ENCODE measurements at regions not wholly inside any gene's neighbourhood (a gene's known extent, or its start where the extent isn't known, plus 50 kb on each side); places are given as distances from the start of the nearest gene placed in this dataset.
A peak's percentile ranks its signal among the peaks of the same experiment; 100 is the strongest.

DNA sequence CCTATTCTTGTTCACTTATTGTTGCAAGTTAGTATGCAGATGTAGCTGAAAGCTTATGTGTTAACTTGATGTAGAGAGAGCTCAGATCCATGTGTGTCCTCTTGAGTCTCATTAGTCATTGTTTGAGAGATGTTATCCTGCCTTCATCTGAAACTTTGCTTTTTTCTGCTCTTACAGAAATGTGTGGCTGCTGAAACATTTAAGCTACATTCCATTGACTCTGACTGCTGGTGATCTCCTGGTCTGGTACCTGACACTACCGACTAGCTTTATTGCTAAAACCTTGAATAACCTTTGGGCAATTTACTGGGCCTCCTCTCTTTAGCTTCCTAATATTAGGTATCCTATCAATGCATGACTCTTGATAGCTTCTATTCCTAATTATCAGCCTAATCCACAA, 705.6 kb upstream of the FOXG1 start:
- Histone ChIP-seq H3K27ac (replicated peaks; ENCODE audit: low read length) (no peak overlapping the region), H3K9me3 (replicated peaks in 1 of 2; ENCODE audit: control insufficient read depth in 2 of 2, insufficient read depth in 1 of 2, low read depth in 1 of 2, low read length in 2 of 2) (no peaks in the 10 kb centered on the region), H3K79me1 (ENCODE audit: low read depth, low read length) (no peaks in the 10 kb centered on the region), H3K14ac (ENCODE audit: low read length) (no peak overlapping the region), H2BK12ac (ENCODE audit: low read length) (no peak overlapping the region), H4K91ac (ENCODE audit: low read depth, low read length, poor library complexity) (no peak overlapping the region), H2BK5ac (ENCODE audit: low read length) (no peak overlapping the region), H2BK120ac (ENCODE audit: low read depth, low read length) (no peak overlapping the region), H3K27me3 (ENCODE audit: control insufficient read depth in 3 of 3, insufficient read depth in 3 of 3, low read depth in 1 of 3, low read length in 3 of 3) (no peaks in the 10 kb centered on the region), H3K4me1 (ENCODE audit: control insufficient read depth in 2 of 2, insufficient read depth in 1 of 2, low read depth in 1 of 2, low read length in 2 of 2) (peaks cover 0 to 2% of the 10 kb centered on the region in 2 donors), H3K23ac (ENCODE audit: low read depth, low read length, poor library complexity) (no peak overlapping the region), H4K8ac (ENCODE audit: low read depth, low read length) (no peak overlapping the region), H2BK15ac (ENCODE audit: low read length) (no peak overlapping the region), H3K9ac (ENCODE audit: low read depth, low read length, poor library complexity) (no peak overlapping the region), H3K4me3 (ENCODE audit: low read length in 2 of 2) (no peak overlapping the region), H3K18ac (ENCODE audit: low read length) (no peak overlapping the region), H2AFZ (ENCODE audit: low read length) (no peak overlapping the region), H3K4ac (ENCODE audit: low read length) (no peak overlapping the region), H3K36me3 (replicated peaks in 1 of 2; ENCODE audit: control insufficient read depth in 2 of 2, insufficient read depth in 2 of 2, low read length in 2 of 2) (no peaks in the 10 kb centered on the region), H3K4me2 (ENCODE audit: insufficient read depth, low read length, poor library complexity, severe bottlenecking) (no peak overlapping the region), H2AK5ac (ENCODE audit: low read depth, low read length) (no peak overlapping the region)
- no peak for DNase-seq (ENCODE audit: low spot score)
- WGBS, 2 donors (ENCODE audit: extremely low coverage in 2 of 2, insufficient read length in 2 of 2, insufficient replicate concordance in 1 of 2): no CpG with 5 or more reads among the region's 1 CpG

GRCh38 chr14:28077021-28077420, 689.6 kb upstream of the FOXG1 start:
- H3K36me3 ChIP-seq (replicated peaks in 1 of 2; ENCODE audit: control insufficient read depth in 2 of 2, insufficient read depth in 2 of 2, low read length in 2 of 2): no peaks in the 10 kb centered on the region
- no peak overlapping the region for H3K27ac ChIP-seq (replicated peaks; ENCODE audit: low read length)
- H2BK120ac ChIP-seq (ENCODE audit: low read depth, low read length): no peak overlapping the region
- H2BK15ac ChIP-seq (ENCODE audit: low read length): no peak overlapping the region
- H3K18ac ChIP-seq (ENCODE audit: low read length): no peak overlapping the region
- no peak overlapping the region for H3K14ac ChIP-seq (ENCODE audit: low read length)
- H3K4me2 ChIP-seq (ENCODE audit: insufficient read depth, low read length, poor library complexity, severe bottlenecking): no peak overlapping the region
- no peak overlapping the region for H2AFZ ChIP-seq (ENCODE audit: low read length)
- no peak for DNase-seq (ENCODE audit: low spot score)
- no peak overlapping the region for H2BK12ac ChIP-seq (ENCODE audit: low read length)
- no peaks in the 10 kb centered on the region for H3K79me1 ChIP-seq (ENCODE audit: low read depth, low read length)
- no peak overlapping the region for H2AK5ac ChIP-seq (ENCODE audit: low read depth, low read length)
- no peak overlapping the region for H3K4ac ChIP-seq (ENCODE audit: low read length)
- peaks cover 0 to 2% of the 10 kb centered on the region in 2 donors for H3K4me1 ChIP-seq (ENCODE audit: control insufficient read depth in 2 of 2, insufficient read depth in 1 of 2, low read depth in 1 of 2, low read length in 2 of 2)
- H3K27me3 ChIP-seq (ENCODE audit: control insufficient read depth in 3 of 3, insufficient read depth in 3 of 3, low read depth in 1 of 3, low read length in 3 of 3): no peaks in the 10 kb centered on the region
- H2BK5ac ChIP-seq (ENCODE audit: low read length): no peak overlapping the region
- no peak overlapping the region for H4K91ac ChIP-seq (ENCODE audit: low read depth, low read length, poor library complexity)
- no peaks in the 10 kb centered on the region for H3K9me3 ChIP-seq (replicated peaks in 1 of 2; ENCODE audit: control insufficient read depth in 2 of 2, insufficient read depth in 1 of 2, low read depth in 1 of 2, low read length in 2 of 2)
- H3K4me3 ChIP-seq (ENCODE audit: low read length in 2 of 2): no peak overlapping the region
- no peak overlapping the region for H3K23ac ChIP-seq (ENCODE audit: low read depth, low read length, poor library complexity)
- H4K8ac ChIP-seq (ENCODE audit: low read depth, low read length): no peak overlapping the region
- H3K9ac ChIP-seq (ENCODE audit: low read depth, low read length, poor library complexity): no peak overlapping the region

DNA sequence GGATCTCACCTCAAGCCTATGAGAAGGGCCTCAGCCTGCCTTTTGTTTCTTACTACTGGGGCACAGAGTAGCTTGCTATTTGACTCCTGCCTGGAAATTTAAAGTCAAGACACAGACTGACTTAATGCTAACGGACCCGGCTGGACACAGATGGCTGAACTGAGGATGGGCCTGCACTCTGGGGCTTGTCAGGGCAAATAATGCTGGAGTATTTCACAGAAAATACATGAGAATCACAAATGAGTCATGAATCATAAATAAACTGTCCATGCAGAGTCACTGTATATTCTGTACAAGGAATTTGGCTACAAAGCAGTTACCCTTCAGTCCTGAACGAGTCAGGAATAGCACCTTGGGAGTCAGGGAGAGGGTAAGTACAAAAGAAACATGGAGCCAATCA, 683.2 kb upstream of the FOXG1 start:
- H3K4me2 ChIP-seq (ENCODE audit: insufficient read depth, low read length, poor library complexity, severe bottlenecking): no peak overlapping the region
- H2BK120ac ChIP-seq (ENCODE audit: low read depth, low read length): no peak overlapping the region
- no peak overlapping the region for H3K23ac ChIP-seq (ENCODE audit: low read depth, low read length, poor library complexity)
- H3K36me3 ChIP-seq (replicated peaks in 1 of 2; ENCODE audit: control insufficient read depth in 2 of 2, insufficient read depth in 2 of 2, low read length in 2 of 2): no peaks in the 10 kb centered on the region
- no peak overlapping the region for H2BK5ac ChIP-seq (ENCODE audit: low read length)
- H3K27ac ChIP-seq (replicated peaks; ENCODE audit: low read length): no peak overlapping the region
- no peak for DNase-seq (ENCODE audit: low spot score)
- no peak overlapping the region for H4K8ac ChIP-seq (ENCODE audit: low read depth, low read length)
- no peaks in the 10 kb centered on the region for H3K79me1 ChIP-seq (ENCODE audit: low read depth, low read length)
- no peak overlapping the region for H3K14ac ChIP-seq (ENCODE audit: low read length)
- H2AK5ac ChIP-seq (ENCODE audit: low read depth, low read length): no peak overlapping the region
- H2BK15ac ChIP-seq (ENCODE audit: low read length): no peak overlapping the region
- H2AFZ ChIP-seq (ENCODE audit: low read length): peak overlapping the region; percentile 54
- no peaks in the 10 kb centered on the region for H3K27me3 ChIP-seq (ENCODE audit: control insufficient read depth in 3 of 3, insufficient read depth in 3 of 3, low read depth in 1 of 3, low read length in 3 of 3)
- H3K4me3 ChIP-seq (ENCODE audit: low read length in 2 of 2): no peak overlapping the region
- no peak overlapping the region for H3K4ac ChIP-seq (ENCODE audit: low read length)
- no peak overlapping the region for H3K18ac ChIP-seq (ENCODE audit: low read length)
- H3K9me3 ChIP-seq (replicated peaks in 1 of 2; ENCODE audit: control insufficient read depth in 2 of 2, insufficient read depth in 1 of 2, low read depth in 1 of 2, low read length in 2 of 2): no peaks in the 10 kb centered on the region
- H3K9ac ChIP-seq (ENCODE audit: low read depth, low read length, poor library complexity): no peak overlapping the region
- no peak overlapping the region for H4K91ac ChIP-seq (ENCODE audit: low read depth, low read length, poor library complexity)
- H2BK12ac ChIP-seq (ENCODE audit: low read length): no peak overlapping the region
- peaks cover 0 to 6% of the 10 kb centered on the region in 2 donors for H3K4me1 ChIP-seq (ENCODE audit: control insufficient read depth in 2 of 2, insufficient read depth in 1 of 2, low read depth in 1 of 2, low read length in 2 of 2)
- WGBS, 2 donors (ENCODE audit: extremely low coverage in 2 of 2, insufficient read length in 2 of 2, insufficient replicate concordance in 1 of 2): no CpG with 5 or more reads among the region's 3 CpGs

DNA sequence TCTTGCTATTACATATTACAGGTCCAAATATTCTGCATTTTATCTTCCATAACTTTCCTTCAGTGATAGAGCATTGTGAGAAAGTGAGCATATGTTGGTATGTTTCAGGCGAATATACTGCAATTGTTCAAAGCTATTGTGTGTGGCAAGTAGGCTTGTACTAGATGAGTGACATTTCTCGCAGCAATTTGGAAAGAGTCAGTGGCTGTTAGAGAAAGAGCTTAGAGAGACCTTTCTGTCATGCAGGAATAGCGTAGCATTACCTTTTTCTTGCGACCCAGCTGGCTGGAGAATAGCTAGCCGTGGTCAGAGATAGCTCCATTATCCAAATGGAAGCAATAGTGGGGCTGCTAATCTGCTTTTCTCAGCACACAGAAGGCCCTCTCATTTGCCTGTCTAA, 678.5 kb upstream of the FOXG1 start:
- H3K4ac ChIP-seq (ENCODE audit: low read length): no peak overlapping the region
- H3K4me2 ChIP-seq (ENCODE audit: insufficient read depth, low read length, poor library complexity, severe bottlenecking): no peak overlapping the region
- H3K9me3 ChIP-seq (replicated peaks in 1 of 2; ENCODE audit: control insufficient read depth in 2 of 2, insufficient read depth in 1 of 2, low read depth in 1 of 2, low read length in 2 of 2): no peaks in the 10 kb centered on the region
- no peak overlapping the region for H2BK15ac ChIP-seq (ENCODE audit: low read length)
- no peak overlapping the region for H4K8ac ChIP-seq (ENCODE audit: low read depth, low read length)
- H3K23ac ChIP-seq (ENCODE audit: low read depth, low read length, poor library complexity): no peak overlapping the region
- no peaks in the 10 kb centered on the region for H3K79me1 ChIP-seq (ENCODE audit: low read depth, low read length)
- H3K36me3 ChIP-seq (replicated peaks in 1 of 2; ENCODE audit: control insufficient read depth in 2 of 2, insufficient read depth in 2 of 2, low read length in 2 of 2): no peaks in the 10 kb centered on the region
- no CpG with 5 or more reads among the region's 5 CpGs for WGBS, 2 donors (ENCODE audit: extremely low coverage in 2 of 2, insufficient read length in 2 of 2, insufficient replicate concordance in 1 of 2)
- H3K27ac ChIP-seq (replicated peaks; ENCODE audit: low read length): peak overlapping the region; percentile 62
- H3K4me3 ChIP-seq (ENCODE audit: low read length in 2 of 2): no peak overlapping the region
- H3K9ac ChIP-seq (ENCODE audit: low read depth, low read length, poor library complexity): no peak overlapping the region
- no peak overlapping the region for H4K91ac ChIP-seq (ENCODE audit: low read depth, low read length, poor library complexity)
- H3K14ac ChIP-seq (ENCODE audit: low read length): no peak overlapping the region
- no peak overlapping the region for H2BK12ac ChIP-seq (ENCODE audit: low read length)
- H2AK5ac ChIP-seq (ENCODE audit: low read depth, low read length): no peak overlapping the region
- H3K4me1 ChIP-seq (ENCODE audit: control insufficient read depth in 2 of 2, insufficient read depth in 1 of 2, low read depth in 1 of 2, low read length in 2 of 2): peaks cover 0 to 4% of the 10 kb centered on the region in 2 donors
- H3K18ac ChIP-seq (ENCODE audit: low read length): no peak overlapping the region
- H2BK120ac ChIP-seq (ENCODE audit: low read depth, low read length): no peak overlapping the region
- peak; percentile 12 for DNase-seq (ENCODE audit: low spot score)
- H2BK5ac ChIP-seq (ENCODE audit: low read length): no peak overlapping the region
- H2AFZ ChIP-seq (ENCODE audit: low read length): peak overlapping the region; percentile 24
- H3K27me3 ChIP-seq (ENCODE audit: control insufficient read depth in 3 of 3, insufficient read depth in 3 of 3, low read depth in 1 of 3, low read length in 3 of 3): no peaks in the 10 kb centered on the region

All from neuronal stem cell (in vitro differentiated cells).